ENCODE measurements at regions not wholly inside any gene's neighbourhood (a gene's known extent, or its start where the extent isn't known, plus 50 kb on each side); places are given as distances from the start of the nearest gene placed in this dataset.

DNA sequence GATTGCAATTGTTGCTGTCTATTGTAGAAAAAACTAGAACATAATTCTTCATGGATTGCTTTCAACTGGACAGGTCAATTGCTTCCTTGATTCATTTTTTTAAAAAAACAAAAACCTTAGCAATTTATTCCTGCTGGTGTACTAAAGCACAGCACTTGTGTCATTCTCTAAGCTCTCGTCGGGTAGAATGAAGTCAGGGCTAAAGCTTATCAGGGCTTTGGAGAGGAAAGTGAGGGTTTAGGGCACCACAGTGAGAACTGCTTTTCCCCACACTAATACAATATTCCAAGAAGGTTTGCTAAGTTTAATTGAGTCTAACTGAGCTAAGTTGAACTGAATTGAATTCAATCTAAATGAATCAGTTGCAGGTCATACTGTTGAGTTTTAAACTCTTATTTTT lies 76.4 kb upstream of the TLR3 start:
- TF ChIP-seq CTCF (IDR thresholded peaks at IDR 0.05) = no peak
- TF ChIP-seq POLR2A (IDR thresholded peaks at IDR 0.05) = no peak
- TF ChIP-seq EP300 (IDR thresholded peaks at IDR 0.05) = no peak

Measured in tibial nerve (tissue), 4 donors.